BLaER1 treated with 17β-estradiol and CSF1 and Interleukin-3, amounts not matched to agents 10 nM and 100 nM (cell line): ENCODE measurements at regions not wholly inside any gene's neighbourhood (a gene's known extent, or its start where the extent isn't known, plus 50 kb on each side); places are given as distances from the start of the nearest gene placed in this dataset.
A peak's percentile ranks its signal among the peaks of the same experiment; 100 is the strongest.

ENCODE experiments used
- H3K27ac ChIP-seq, 11 experiments: shearing (Covaris generic); formaldehyde crosslinking; 2 replicates each; pipeline ENCODE4 v1.8.1; 2022
- H3K27me3 ChIP-seq, 11 experiments: shearing (Covaris generic); formaldehyde crosslinking; 2 replicates each; pipeline ENCODE4 v1.8.1; 2022
- H3K36me3 ChIP-seq, 11 experiments: shearing (Covaris generic); formaldehyde crosslinking; 2 replicates each; pipeline ENCODE4 v1.8.1; 2022
- H3K4me1 ChIP-seq, 10 experiments: shearing (Covaris generic); formaldehyde crosslinking; 2 replicates each; pipeline ENCODE4 v1.8.1; 2022
- H3K4me2 ChIP-seq, 11 experiments: shearing (Covaris generic); formaldehyde crosslinking; 2 replicates each; pipeline ENCODE4 v1.8.1; 2022
- H3K4me3 ChIP-seq, 10 experiments: shearing (Covaris generic); formaldehyde crosslinking; 2 replicates each; pipeline ENCODE4 v1.8.1; 2022
- H3K9ac ChIP-seq, 11 experiments: shearing (Covaris generic); formaldehyde crosslinking; 2 replicates each; pipeline ENCODE4 v1.8.1; 2022
- H3K9me3 ChIP-seq, 11 experiments: shearing (Covaris generic); formaldehyde crosslinking; replicated peaks in 1 of 11; 2 replicates each; pipeline ENCODE4 v1.8.1; 2022
- H4K20me1 ChIP-seq, 11 experiments: shearing (Covaris generic); formaldehyde crosslinking; 2 replicates each; pipeline ENCODE4 v1.8.1; 2022
- Cebpa-rat ChIP-seq, 11 experiments: shearing (Covaris generic); IDR thresholded peaks; 2 replicates each; pipeline ENCODE4 v1.8.1; 2022

DNA sequence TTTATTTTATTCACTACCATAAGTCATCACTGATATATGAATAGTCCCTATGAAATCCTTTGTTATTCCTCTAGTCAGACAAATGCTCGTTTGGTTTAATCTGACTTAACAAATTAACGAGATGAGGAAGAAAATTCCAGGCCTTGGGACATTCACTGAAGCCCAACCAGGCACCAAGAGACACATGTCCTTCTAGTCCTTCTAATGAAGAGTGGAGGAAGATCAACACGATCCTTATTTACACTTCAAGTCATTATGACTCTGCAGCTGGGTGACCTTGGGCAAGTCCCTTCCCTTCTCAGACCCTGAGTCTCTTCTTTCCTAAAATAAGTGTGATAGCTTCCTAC, 117.5 kb downstream of the CEBPB start:
- Histone ChIP-seq H3K4me3 (no peak overlapping the region), H3K9ac (peak overlapping the region in 1 of 11 experiments; percentile 68; a peak in 3 of 22 replicates), H3K4me1 (peaks cover 0 to 78% (median 34%) of the 10 kb centered on the region in 10 experiments; a peak in 17 of 20 replicates), H3K9me3 (no peaks in the 10 kb centered on the region), H3K27me3 (peaks cover 0 to 2% (median 0%) of the 10 kb centered on the region in 11 experiments; a peak in 1 of 22 replicates), H4K20me1 (no peaks in the 10 kb centered on the region), H3K4me2 (peak overlapping the region in 7 of 11 experiments; percentile 18 to 89 (median 68); a peak in 13 of 22 replicates), H3K27ac (peak overlapping the region in 5 of 11 experiments; percentile 33 to 55 (median 43); a peak in 6 of 22 replicates), H3K36me3 (no peaks in the 10 kb centered on the region)
- TF ChIP-seq Cebpa-rat (IDR thresholded peaks at IDR 0.05) = no peak

DNA sequence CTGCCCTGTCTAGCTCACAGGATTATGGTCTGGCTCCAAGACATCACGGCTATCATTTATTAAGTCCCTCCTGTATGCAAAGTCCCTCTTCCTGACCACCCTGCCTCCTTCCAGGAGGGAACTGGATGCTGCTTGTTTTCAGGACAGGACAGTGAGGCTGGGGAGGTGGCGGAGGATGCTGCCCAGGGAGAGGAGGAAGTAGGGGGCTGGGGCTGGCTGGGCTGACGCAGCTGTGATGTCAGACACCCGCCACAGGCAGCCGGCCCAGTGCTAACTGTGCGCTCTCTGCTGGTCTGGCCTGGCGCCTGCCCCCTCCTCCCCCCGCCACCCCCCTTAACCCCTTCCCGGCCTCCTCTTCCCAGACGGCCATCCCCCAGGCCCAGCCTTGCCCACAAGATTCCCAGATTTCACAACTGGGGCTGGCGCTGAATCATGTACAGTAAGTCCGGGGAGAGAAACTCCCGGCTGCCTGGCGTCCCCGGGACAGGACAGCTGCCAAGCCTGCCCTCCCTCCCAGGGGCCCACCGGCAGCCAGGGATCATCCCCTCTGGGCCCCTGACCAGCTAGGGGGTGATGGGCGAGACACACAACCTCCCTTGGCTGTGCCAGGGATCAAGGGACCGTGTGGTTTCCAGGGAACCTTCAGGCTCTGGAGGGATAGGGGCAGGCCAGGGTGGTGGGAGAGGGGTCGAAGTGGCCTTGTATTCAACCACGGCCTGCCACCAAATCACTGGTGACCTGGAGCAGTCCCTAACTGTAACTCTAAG, 118.1 kb downstream of the CEBPB start:
- Histone ChIP-seq H3K4me2 (peak overlapping the region in 7 of 11 experiments; percentile 26 to 89 (median 68); a peak in 13 of 22 replicates), H3K9ac (peak overlapping the region in 4 of 11 experiments; percentile 41 to 68 (median 51); a peak in 4 of 22 replicates), H4K20me1 (no peaks in the 10 kb centered on the region), H3K4me3 (no peak overlapping the region), H3K36me3 (no peaks in the 10 kb centered on the region), H3K27me3 (peaks cover 0 to 8% (median 0%) of the 10 kb centered on the region in 11 experiments; a peak in 2 of 22 replicates), H3K4me1 (peaks cover 0 to 72% (median 29%) of the 10 kb centered on the region in 10 experiments; a peak in 17 of 20 replicates), H3K9me3 (no peaks in the 10 kb centered on the region), H3K27ac (peak overlapping the region in 5 of 11 experiments; percentile 42 to 80 (median 67); a peak in 8 of 22 replicates)
- TF ChIP-seq Cebpa-rat (IDR thresholded peaks at IDR 0.05) = no peak

DNA sequence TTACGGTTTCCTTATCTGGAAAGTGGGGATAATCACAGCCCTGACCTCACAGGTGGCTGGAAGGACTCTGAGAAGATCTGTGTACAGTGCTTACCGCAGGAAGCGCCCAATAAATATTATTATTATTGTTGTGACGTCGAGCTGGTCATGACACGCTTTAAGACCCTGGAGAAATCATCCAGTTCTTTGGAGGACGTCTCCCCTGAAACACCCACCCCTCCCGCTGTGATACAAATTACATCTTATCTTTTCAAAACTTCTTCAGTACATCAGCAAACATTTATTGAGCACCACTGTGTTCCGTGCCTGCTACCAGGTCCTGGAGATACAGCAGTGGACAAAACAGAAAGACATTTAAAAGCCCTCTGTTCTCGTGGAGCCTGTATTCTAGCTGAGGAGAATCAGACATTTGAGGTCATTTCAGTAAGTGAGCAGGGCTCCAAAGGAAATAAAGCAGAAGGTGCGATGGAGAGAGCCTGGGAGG, 118.7 kb downstream of the CEBPB start:
- no peaks in the 10 kb centered on the region for H3K36me3 ChIP-seq
- H3K4me1 ChIP-seq = peaks cover 0 to 66% (median 23%) of the 10 kb centered on the region in 10 experiments; a peak in 16 of 20 replicates
- H4K20me1 ChIP-seq = no peaks in the 10 kb centered on the region
- H3K27me3 ChIP-seq = peaks cover 0 to 10% (median 0%) of the 10 kb centered on the region in 11 experiments; a peak in 3 of 22 replicates
- peak overlapping the region in 5 of 11 experiments; percentile 42 to 80 (median 67); a peak in 8 of 22 replicates for H3K27ac ChIP-seq
- H3K9me3 ChIP-seq = no peaks in the 10 kb centered on the region
- H3K4me3 ChIP-seq = no peak overlapping the region
- no peak for TF ChIP-seq Cebpa-rat (IDR thresholded peaks at IDR 0.05)
- peak overlapping the region in 6 of 11 experiments; percentile 29 to 89 (median 70); a peak in 11 of 22 replicates for H3K4me2 ChIP-seq
- H3K9ac ChIP-seq = peak overlapping the region in 4 of 11 experiments; percentile 41 to 68 (median 51); a peak in 3 of 22 replicates

DNA sequence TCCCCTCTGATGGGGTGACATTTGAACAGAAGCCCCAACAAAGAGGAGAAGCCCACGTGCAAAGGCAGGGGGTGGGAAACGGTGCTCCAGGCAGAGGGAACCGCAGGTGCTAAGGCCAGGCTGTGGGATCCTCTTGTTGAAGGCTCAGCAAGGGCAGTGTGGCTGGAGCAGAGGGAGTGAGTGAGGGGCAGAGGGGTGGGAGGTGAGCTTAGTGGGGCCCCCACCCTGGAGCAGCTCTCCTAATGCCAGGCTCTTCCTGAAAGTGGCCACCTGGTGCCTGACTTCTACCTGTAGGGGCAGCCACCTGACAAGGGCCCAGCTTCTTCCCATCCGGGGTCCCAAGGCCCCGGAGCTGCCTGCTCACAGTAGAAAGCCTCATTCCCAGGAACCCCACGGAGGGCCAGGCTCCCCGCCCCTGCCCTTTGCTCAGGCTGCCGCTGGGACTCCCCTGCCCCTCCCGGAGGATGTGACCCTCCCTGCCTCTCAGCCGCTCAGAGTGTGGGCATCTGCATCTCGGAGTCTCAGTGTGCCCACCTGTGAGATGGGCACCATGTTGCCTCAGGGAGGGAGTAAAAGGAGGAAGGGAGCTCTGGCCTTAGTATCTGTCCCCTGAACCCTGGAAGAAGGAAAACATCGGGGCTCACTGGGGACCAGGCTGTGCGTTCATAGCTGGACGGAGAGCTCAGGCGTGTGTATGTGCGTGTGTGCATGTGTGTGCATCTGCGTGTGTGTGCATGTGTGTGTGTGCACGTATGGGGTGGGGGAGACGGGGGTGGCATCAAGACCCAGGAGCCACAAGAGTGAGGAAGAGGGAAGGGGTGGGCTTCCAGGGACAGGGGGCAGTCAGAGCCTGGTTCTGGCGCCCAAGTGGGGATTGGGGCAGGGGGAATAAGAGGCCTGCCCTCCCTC, 119.4 kb downstream of the CEBPB start:
- Histone ChIP-seq H3K27ac (peak overlapping the region in 2 of 11 experiments; percentile 67 to 80; a peak in 2 of 22 replicates), H3K4me2 (peak overlapping the region in 4 of 11 experiments; percentile 68 to 89 (median 76); a peak in 6 of 22 replicates)

DNA sequence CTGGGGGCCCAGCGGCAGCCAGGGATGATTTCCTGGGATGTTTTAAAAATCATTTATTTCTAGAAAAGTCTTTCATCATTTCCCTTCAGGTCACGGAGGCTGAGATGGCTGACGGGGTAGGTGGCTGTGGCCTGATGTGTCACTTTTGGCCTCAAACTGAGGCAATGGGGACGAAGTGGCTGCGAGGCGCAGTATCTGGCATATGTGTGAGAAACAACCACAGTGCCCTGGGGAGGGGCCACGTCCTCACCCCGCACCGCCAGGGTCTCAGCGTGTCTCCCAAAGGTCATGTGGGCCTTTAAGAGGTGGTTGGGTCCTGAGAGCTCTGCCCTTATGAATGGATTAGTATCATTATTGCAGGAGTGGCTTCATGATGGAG, 120.0 kb downstream of the CEBPB start:
- no peak for TF ChIP-seq Cebpa-rat (IDR thresholded peaks at IDR 0.05)
- no peak overlapping the region for H3K27ac ChIP-seq

More for the DNA sequence above, 119.4 kb downstream of the CEBPB start:
- Histone ChIP-seq H3K36me3 (no peaks in the 10 kb centered on the region), H3K4me1 (peaks cover 0 to 59% (median 17%) of the 10 kb centered on the region in 10 experiments; a peak in 12 of 20 replicates), H3K9ac (peak overlapping the region in 1 of 11 experiments; percentile 57; a peak in 2 of 22 replicates), H3K27me3 (peaks cover 0 to 10% (median 0%) of the 10 kb centered on the region in 11 experiments; a peak in 3 of 22 replicates), H3K9me3 (peaks cover 0 to 5% (median 0%) of the 10 kb centered on the region in 11 experiments; a peak in 1 of 22 replicates), H3K4me3 (no peak overlapping the region), H4K20me1 (no peaks in the 10 kb centered on the region)
- no peak for TF ChIP-seq Cebpa-rat (IDR thresholded peaks at IDR 0.05)

DNA sequence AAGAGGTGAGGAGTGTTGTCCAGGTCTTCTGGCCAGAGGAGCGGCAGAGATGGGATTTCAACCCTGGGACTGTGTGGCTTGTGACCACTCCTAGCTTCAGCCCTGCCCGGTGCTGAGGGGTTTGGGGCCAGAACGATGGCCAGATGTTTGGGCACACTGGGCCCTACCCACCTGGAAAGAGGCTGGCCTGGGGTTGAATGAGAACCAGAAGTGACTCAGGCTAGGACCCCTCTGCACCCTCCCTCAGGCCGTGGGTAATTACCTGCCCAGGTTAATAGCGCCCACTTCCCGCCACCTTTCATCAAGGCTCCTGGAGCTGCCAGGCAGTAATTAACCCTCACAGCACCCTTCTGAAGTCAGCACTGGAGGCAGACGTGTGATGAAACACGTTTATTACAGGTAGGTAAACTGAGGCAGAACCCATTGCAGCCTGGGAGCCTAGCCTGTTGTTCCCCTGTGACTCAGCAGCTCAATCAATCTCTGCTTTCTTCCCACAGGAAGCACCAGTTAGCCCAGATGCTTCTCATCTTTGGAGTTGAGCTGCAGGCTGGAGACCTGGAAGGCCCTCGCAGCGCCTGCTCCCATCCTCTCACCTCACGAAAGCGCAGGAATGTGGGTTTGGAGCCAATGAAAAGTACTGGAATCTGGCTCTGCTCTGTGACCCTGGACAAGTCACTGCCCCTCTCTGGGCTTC, 120.8 kb downstream of the CEBPB start:
- Histone ChIP-seq H3K4me1 (peaks cover 0 to 45% (median 13%) of the 10 kb centered on the region in 10 experiments; a peak in 12 of 20 replicates), H3K4me3 (no peak overlapping the region), H3K9me3 (peaks cover 0 to 5% (median 0%) of the 10 kb centered on the region in 11 experiments; a peak in 1 of 22 replicates), H3K27ac (no peak overlapping the region), H3K9ac (no peak overlapping the region), H3K36me3 (no peaks in the 10 kb centered on the region), H3K27me3 (peaks cover 0 to 10% (median 0%) of the 10 kb centered on the region in 11 experiments; a peak in 3 of 22 replicates), H3K4me2 (no peak overlapping the region; a peak in 1 of 22 replicates), H4K20me1 (no peaks in the 10 kb centered on the region)
- no peak for TF ChIP-seq Cebpa-rat (IDR thresholded peaks at IDR 0.05)

More for the DNA sequence above, 120.0 kb downstream of the CEBPB start:
- Histone ChIP-seq H4K20me1 (no peaks in the 10 kb centered on the region), H3K4me1 (peaks cover 0 to 53% (median 13%) of the 10 kb centered on the region in 10 experiments; a peak in 12 of 20 replicates), H3K27me3 (peaks cover 0 to 10% (median 0%) of the 10 kb centered on the region in 11 experiments; a peak in 3 of 22 replicates), H3K4me3 (no peak overlapping the region), H3K36me3 (no peaks in the 10 kb centered on the region), H3K4me2 (peak overlapping the region in 1 of 11 experiments; percentile 80; a peak in 1 of 22 replicates), H3K9me3 (peaks cover 0 to 5% (median 0%) of the 10 kb centered on the region in 11 experiments; a peak in 1 of 22 replicates), H3K9ac (no peak overlapping the region)

DNA sequence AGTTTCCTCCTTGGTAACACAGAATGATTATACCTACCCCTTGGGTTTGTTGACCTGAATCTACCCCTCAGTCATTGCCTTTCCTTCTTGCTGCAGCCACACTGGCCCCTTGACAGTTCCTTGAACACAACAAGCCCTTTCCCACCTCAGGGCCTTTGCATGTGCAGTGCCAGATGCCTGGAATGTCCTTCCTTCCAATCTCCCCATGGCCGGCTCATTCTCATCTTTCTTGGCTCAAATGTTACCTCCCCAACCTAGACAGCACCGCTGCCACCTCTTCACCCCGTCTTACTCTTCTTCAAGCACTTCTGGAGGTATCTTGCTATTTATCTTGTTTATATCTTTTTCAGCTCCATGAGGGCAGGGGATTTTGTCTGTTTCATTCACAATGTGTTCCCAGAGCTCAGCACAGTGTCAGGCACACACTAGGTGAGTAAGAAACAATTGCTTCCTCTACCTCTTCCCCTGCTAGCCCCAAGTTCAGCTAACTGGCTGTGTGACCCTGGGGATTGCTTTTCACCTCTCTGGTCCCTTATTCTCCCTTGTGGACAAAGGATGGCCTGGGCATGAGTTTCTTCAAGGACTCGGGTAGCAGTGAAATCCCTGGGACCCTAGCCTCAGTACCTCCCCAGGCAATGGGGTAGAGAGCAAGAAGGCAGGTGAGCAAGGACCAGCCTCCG, 121.5 kb downstream of the CEBPB start:
- H3K36me3 ChIP-seq = no peaks in the 10 kb centered on the region
- H3K4me3 ChIP-seq = no peak overlapping the region
- no peak for TF ChIP-seq Cebpa-rat (IDR thresholded peaks at IDR 0.05)
- H3K4me2 ChIP-seq = no peak overlapping the region
- H3K27me3 ChIP-seq = peaks cover 0 to 10% (median 0%) of the 10 kb centered on the region in 11 experiments; a peak in 3 of 22 replicates
- peaks cover 0 to 5% (median 0%) of the 10 kb centered on the region in 11 experiments; a peak in 1 of 22 replicates for H3K9me3 ChIP-seq
- no peaks in the 10 kb centered on the region for H4K20me1 ChIP-seq
- no peak overlapping the region for H3K9ac ChIP-seq
- peaks cover 0 to 38% (median 13%) of the 10 kb centered on the region in 10 experiments; a peak in 12 of 20 replicates for H3K4me1 ChIP-seq
- H3K27ac ChIP-seq = no peak overlapping the region
